ENCODE measurements at regions not wholly inside any gene's neighbourhood (a gene's known extent, or its start where the extent isn't known, plus 50 kb on each side); places are given as distances from the start of the nearest gene placed in this dataset.

- no peak for TF ChIP-seq EZH2 (IDR thresholded peaks at IDR 0.05; ENCODE audit: insufficient read depth, low read length)
- TF ChIP-seq, protein P1, sequence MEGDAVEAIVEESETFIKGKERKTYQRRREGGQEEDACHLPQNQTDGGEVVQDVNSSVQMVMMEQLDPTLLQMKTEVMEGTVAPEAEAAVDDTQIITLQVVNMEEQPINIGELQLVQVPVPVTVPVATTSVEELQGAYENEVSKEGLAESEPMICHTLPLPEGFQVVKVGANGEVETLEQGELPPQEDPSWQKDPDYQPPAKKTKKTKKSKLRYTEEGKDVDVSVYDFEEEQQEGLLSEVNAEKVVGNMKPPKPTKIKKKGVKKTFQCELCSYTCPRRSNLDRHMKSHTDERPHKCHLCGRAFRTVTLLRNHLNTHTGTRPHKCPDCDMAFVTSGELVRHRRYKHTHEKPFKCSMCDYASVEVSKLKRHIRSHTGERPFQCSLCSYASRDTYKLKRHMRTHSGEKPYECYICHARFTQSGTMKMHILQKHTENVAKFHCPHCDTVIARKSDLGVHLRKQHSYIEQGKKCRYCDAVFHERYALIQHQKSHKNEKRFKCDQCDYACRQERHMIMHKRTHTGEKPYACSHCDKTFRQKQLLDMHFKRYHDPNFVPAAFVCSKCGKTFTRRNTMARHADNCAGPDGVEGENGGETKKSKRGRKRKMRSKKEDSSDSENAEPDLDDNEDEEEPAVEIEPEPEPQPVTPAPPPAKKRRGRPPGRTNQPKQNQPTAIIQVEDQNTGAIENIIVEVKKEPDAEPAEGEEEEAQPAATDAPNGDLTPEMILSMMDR (IDR thresholded peaks at IDR 0.05; ENCODE audit: insufficient read depth, low read depth, low read length) = no peak
These were observed 130.4 kb downstream of the C11orf87 start for GRCh38 chr11:109552376-109552775.
